Adrenal gland (tissue), 9 donors: ENCODE measurements at regions not wholly inside any gene's neighbourhood (a gene's known extent, or its start where the extent isn't known, plus 50 kb on each side); places are given as distances from the start of the nearest gene placed in this dataset.

Source experiments
- DNase-seq, 7 donors: peaks; one replicate each; pipeline ENCODE4 v3.0.0-alpha.2; 2019 to 2020
- H3K27ac ChIP-seq, 5 donors: fragments of 200-600 bp; sonication (generic) in 4 of 5; 1 replicate in 3 of 5; 2 replicates in 2 of 5; pipeline versions ENCODE4 v1.5.1 to v1.8.0; 2016 to 2020; ENCODE audit warnings: mild to moderate bottlenecking in 1 of 5
- H3K27me3 ChIP-seq: fragments of 200-600 bp; 2 replicates; pipeline ENCODE4 v1.8.0; 2021
- H3K36me3 ChIP-seq, 2 donors: fragments of 200-600 bp; replicated peaks in 1 of 2; 1 replicate in 1 of 2; 2 replicates in 1 of 2; pipeline versions ENCODE4 v1.5.1 to v1.8.0; 2018 to 2022
- H3K4me1 ChIP-seq, 2 donors: fragments of 200-600 bp; replicated peaks in 1 of 2; 1 replicate in 1 of 2; 2 replicates in 1 of 2; pipeline versions ENCODE4 v1.5.1 to v1.8.0; 2018 to 2021
- H3K4me3 ChIP-seq, 4 donors: fragments of 200-600 bp; sonication (generic) in 3 of 4; one replicate each; pipeline ENCODE4 v1.5.1; 2016 to 2018
- H3K9me3 ChIP-seq, 3 donors: fragments of 200-600 bp; sonication (generic) in 1 of 3; replicated peaks in 1 of 3; 1 replicate in 2 of 3; 2 replicates in 1 of 3; pipeline versions ENCODE4 v1.5.1 to v1.8.0; 2016 to 2021
- CTCF ChIP-seq, 6 experiments: fragments of 450-650 bp in 4 of 6; fragments of 200-600 bp in 2 of 6; sonication (generic) in 1 of 6; IDR thresholded peaks; 1 replicate in 5 of 6; 2 replicates in 1 of 6; pipeline versions ENCODE4 v1.5.1 to v1.8.0; 2016 to 2021; ENCODE audit warnings: antibody characterized with exemption in 6 of 6, mild to moderate bottlenecking in 2 of 6, moderate library complexity in 1 of 6
- POLR2A ChIP-seq, 2 donors: fragments of 450-650 bp; IDR thresholded peaks; one replicate each; pipeline ENCODE4 v1.6.1; 2017; ENCODE audit warnings: antibody characterized with exemption in 2 of 2, mild to moderate bottlenecking in 2 of 2, moderate library complexity in 1 of 2
- WGBS, 4 donors: extraction: QIAGEN DNeasy Blood & Tissue Kit in 2 of 4; methylation state at CpG; one replicate each; pipeline versions ENCODE4 v1.1.5 to v1.1.7; 2013 to 2017; 5-methylcytosine and 5-hydroxymethylcytosine counted together
- intact Hi-C, 2 donors: fragments of 100-400 bp; cut with DNase I; formaldehyde crosslinking; loops; one replicate each; pipeline versions ENCODE4 v1.14.1 to v1.15.0; 2022 to 2023
- donor health status: healthy with polysubstance abuse.
- donor health status: Bipolar disorder and iron deficiency.
- donor health status: DM: yes; HTN: yes; CAD: no.
- donor health status: DM: no; HTN: no; CAD: no.
- donor health status: DM: no; HTN: no; CAD: no.

GRCh38 chrX:39669668-39670067 lies 428.1 kb downstream of the BCOR start:
- Histone ChIP-seq H3K27me3 (peaks cover 15% of the 10 kb centered on the region), H3K4me3 (no peak overlapping the region), H3K9me3 (no peaks in the 10 kb centered on the region), H3K27ac (no peak overlapping the region), H3K36me3 (no peaks in the 10 kb centered on the region), H3K4me1 (no peaks in the 10 kb centered on the region)
- intact Hi-C loops: no loop called here
- TF ChIP-seq POLR2A (IDR thresholded peaks at IDR 0.05): no peak
- TF ChIP-seq CTCF (IDR thresholded peaks at IDR 0.05): no peak
- WGBS, 4 donors: 66 to 94% (median 77%) methylated on average over 2 to 7 of the region's 7 CpGs
- no peak for DNase-seq

DNA sequence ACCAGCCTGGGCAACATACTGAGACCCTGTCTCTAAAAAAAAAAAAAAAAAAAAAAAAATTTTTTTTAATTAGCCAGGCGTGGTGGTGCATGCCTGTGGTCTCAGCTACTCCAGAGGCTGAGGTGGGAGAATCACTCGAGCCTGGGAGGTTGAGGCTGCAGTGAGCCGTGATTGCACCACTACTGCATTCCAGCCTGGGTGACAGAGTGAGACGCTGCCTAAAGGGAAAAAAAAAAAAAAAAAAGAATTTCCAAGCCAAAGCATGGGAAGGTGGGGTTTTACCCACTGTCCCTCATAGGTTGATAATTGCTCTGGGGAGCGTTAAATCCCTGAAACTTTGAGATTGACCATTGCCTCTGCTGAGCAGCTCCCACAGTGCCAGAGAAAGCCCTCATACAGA lies 427.5 kb downstream of the BCOR start:
- 76 to 96% (median 81%) methylated on average over 5 of the region's 5 CpGs for WGBS, 4 donors
- no peak overlapping the region for H3K4me3 ChIP-seq
- DNase-seq: no peak
- H3K36me3 ChIP-seq: no peaks in the 10 kb centered on the region
- H3K4me1 ChIP-seq: no peaks in the 10 kb centered on the region
- H3K9me3 ChIP-seq: no peaks in the 10 kb centered on the region
- H3K27ac ChIP-seq: no peak overlapping the region
- intact Hi-C loops: no loop called here
- TF ChIP-seq CTCF (IDR thresholded peaks at IDR 0.05): no peak
- TF ChIP-seq POLR2A (IDR thresholded peaks at IDR 0.05): no peak
- peaks cover 15% of the 10 kb centered on the region for H3K27me3 ChIP-seq

DNA sequence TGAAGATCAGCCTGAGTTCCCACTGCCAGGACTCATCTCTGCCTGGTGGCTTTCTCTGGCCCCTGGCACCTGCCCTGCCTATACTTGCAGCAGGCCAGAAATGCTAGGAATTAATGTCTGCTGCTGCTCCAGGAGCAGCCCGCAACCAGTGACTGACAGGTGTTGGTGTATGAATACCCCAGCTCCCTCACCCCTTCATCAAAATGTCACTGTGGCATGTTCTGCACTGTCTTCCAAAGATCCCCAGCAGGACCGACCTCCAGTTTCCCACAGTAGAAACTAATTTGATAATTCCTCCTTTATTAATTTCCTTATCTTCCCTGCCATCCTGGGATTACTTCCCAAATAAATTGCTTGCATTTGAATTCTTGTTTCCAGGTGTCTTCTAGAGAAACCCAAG lies 425.4 kb downstream of the BCOR start:
- Histone ChIP-seq H3K4me3 (no peak overlapping the region), H3K27me3 (peaks cover 15% of the 10 kb centered on the region), H3K36me3 (no peaks in the 10 kb centered on the region), H3K9me3 (no peaks in the 10 kb centered on the region), H3K27ac (no peak overlapping the region), H3K4me1 (no peaks in the 10 kb centered on the region)
- TF ChIP-seq CTCF (IDR thresholded peaks at IDR 0.05) (no peak), POLR2A (IDR thresholded peaks at IDR 0.05) (no peak)
- 67 to 91% (median 73%) methylated on average over 2 of the region's 2 CpGs for WGBS, 4 donors
- intact Hi-C loops: no loop called here
- no peak for DNase-seq

GRCh38 chrX:39674490-39675161 lies 423.1 kb downstream of the BCOR start:
- intact Hi-C loops: no loop called here
- peak overlapping the region in 1 of 5 donors; percentile 55 for H3K27ac ChIP-seq
- H3K27me3 ChIP-seq: peaks cover 6% of the 10 kb centered on the region
- no peaks in the 10 kb centered on the region for H3K36me3 ChIP-seq
- WGBS, 4 donors: 77 to 100% (median 90%) methylated on average over 1 to 5 of the region's 5 CpGs
- H3K4me1 ChIP-seq: no peaks in the 10 kb centered on the region
- no peak for DNase-seq
- TF ChIP-seq POLR2A (IDR thresholded peaks at IDR 0.05) (no peak), CTCF (IDR thresholded peaks at IDR 0.05) (no peak)
- H3K9me3 ChIP-seq: no peaks in the 10 kb centered on the region
- H3K4me3 ChIP-seq: no peak overlapping the region
